WTC11 (cell line): ENCODE measurements at regions not wholly inside any gene's neighbourhood (a gene's known extent, or its start where the extent isn't known, plus 50 kb on each side); places are given as distances from the start of the nearest gene placed in this dataset.

Experiments used
- ATF2 ChIP-seq: sonication (generic); formaldehyde crosslinking; IDR thresholded peaks from 2 replicates; pipeline ENCODE4 v1.8.1; 2022; ENCODE audit warnings: low read depth, missing genetic modification reagents, borderline replicate concordance
- CTCF ChIP-seq: fragments of 200-600 bp; IDR thresholded peaks from 2 replicates; pipeline ENCODE4 v1.8.0; 2022; ENCODE audit warnings: antibody characterized with exemption
- E2F4 ChIP-seq: sonication (generic); formaldehyde crosslinking; IDR thresholded peaks from 2 replicates; pipeline ENCODE4 v1.8.1; 2022; ENCODE audit warnings: low read depth, mild to moderate bottlenecking, moderate library complexity, missing genetic modification reagents, borderline replicate concordance
- ESRRA ChIP-seq: sonication (generic); formaldehyde crosslinking; IDR thresholded peaks from 2 replicates; pipeline ENCODE4 v1.8.1; 2022; ENCODE audit warnings: mild to moderate bottlenecking, missing genetic modification reagents, borderline replicate concordance
- ETV6 ChIP-seq: sonication (generic); formaldehyde crosslinking; IDR thresholded peaks from 2 replicates; pipeline ENCODE4 v1.8.1; 2022; ENCODE audit warnings: mild to moderate bottlenecking, missing genetic modification reagents
- JUN ChIP-seq: sonication (generic); formaldehyde crosslinking; IDR thresholded peaks from 2 replicates; pipeline ENCODE4 v1.8.0; 2023; ENCODE audit warnings: mild to moderate bottlenecking, missing genetic modification reagents
- KAT7 ChIP-seq: sonication (generic); formaldehyde crosslinking; IDR thresholded peaks from 2 replicates; pipeline ENCODE4 v1.8.1; 2023; ENCODE audit warnings: missing genetic modification reagents, mild to moderate bottlenecking, borderline replicate concordance
- NFE2L1 ChIP-seq: sonication (generic); formaldehyde crosslinking; IDR thresholded peaks from 2 replicates; pipeline ENCODE4 v1.8.1; 2023; ENCODE audit warnings: missing genetic modification reagents
- TP53 ChIP-seq: sonication (generic); formaldehyde crosslinking; IDR thresholded peaks from 2 replicates; pipeline ENCODE4 v1.8.1; 2023; ENCODE audit warnings: mild to moderate bottlenecking, missing genetic modification reagents
- ZNF232 ChIP-seq: sonication (generic); formaldehyde crosslinking; IDR thresholded peaks from 2 replicates; pipeline ENCODE4 v1.8.0; 2022; ENCODE audit warnings: mild to moderate bottlenecking, missing genetic modification reagents
- ZNF416 ChIP-seq: fragments of 250-450 bp; sonication (Bioruptor Pico); IDR thresholded peaks from 2 replicates; pipeline ENCODE4 v1.9.0; 2021; ENCODE audit warnings: mild to moderate bottlenecking, inconsistent platforms

GRCh38 chr16:81175325-81175891, 63.1 kb upstream of the BCO1 start:
- TF ChIP-seq ATF2 (CRISPR knock-in tag): no peak
- TF ChIP-seq CTCF: no peak
- no peak for TF ChIP-seq ESRRA
- TF ChIP-seq TP53 (CRISPR knock-in tag): no peak
- no peak for TF ChIP-seq KAT7 (CRISPR knock-in tag)
- TF ChIP-seq ETV6 (CRISPR knock-in tag): no peak
- TF ChIP-seq ZNF232 (CRISPR knock-in tag): no peak
- TF ChIP-seq NFE2L1: no peak
- TF ChIP-seq JUN (CRISPR knock-in tag): no peak
- TF ChIP-seq ZNF416 (CRISPR knock-in tag): no peak
- TF ChIP-seq E2F4 (CRISPR knock-in tag): no peak
